Erythroblast (primary cell): ENCODE measurements at regions not wholly inside any gene's neighbourhood (a gene's known extent, or its start where the extent isn't known, plus 50 kb on each side); places are given as distances from the start of the nearest gene placed in this dataset.

Source experiments
- GATA1 ChIP-seq: IDR thresholded peaks from 2 replicates; pipeline ENCODE4 v1.6.1; 2011; ENCODE audit warnings: low read depth, mild to moderate bottlenecking, control low read depth, low read length, moderate library complexity
- POLR2A ChIP-seq: IDR thresholded peaks from 2 replicates; pipeline ENCODE4 v1.6.1; 2011; ENCODE audit warnings: mild to moderate bottlenecking, low read length

DNA sequence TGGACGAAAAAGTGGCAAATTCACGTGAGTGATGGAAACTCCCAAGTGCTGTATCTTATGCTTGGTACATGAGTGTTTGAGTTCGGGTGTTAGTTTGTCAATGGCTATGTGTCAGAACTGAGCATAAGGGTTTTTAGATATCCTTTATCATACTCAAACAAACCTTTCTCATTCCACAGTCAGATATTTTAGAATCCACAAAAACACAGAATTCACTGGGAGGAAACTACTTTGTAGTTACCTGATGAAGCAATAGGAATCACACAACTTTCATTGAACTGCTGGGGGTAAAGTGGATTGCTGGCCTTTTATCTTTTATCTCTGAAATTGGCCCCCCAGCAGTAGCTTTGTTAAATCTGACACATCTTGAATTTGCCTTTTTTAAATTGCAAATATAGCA is 64.0 kb downstream of the DKK1 start:
- TF ChIP-seq POLR2A, result no peak
- no peak for TF ChIP-seq GATA1
